ENCODE measurements at regions not wholly inside any gene's neighbourhood (a gene's known extent, or its start where the extent isn't known, plus 50 kb on each side); places are given as distances from the start of the nearest gene placed in this dataset.
A peak's percentile ranks its signal among the peaks of the same experiment; 100 is the strongest.
"Not testable (repeated sequence)": the region's sequence is repeated elsewhere in the genome, so short reads cannot be mapped to it uniquely, and the experiment has no call there.

GRCh38 chr17:52505601-52506000 is 347.1 kb upstream of the CA10 start:
- no peak for DNase-seq

DNA sequence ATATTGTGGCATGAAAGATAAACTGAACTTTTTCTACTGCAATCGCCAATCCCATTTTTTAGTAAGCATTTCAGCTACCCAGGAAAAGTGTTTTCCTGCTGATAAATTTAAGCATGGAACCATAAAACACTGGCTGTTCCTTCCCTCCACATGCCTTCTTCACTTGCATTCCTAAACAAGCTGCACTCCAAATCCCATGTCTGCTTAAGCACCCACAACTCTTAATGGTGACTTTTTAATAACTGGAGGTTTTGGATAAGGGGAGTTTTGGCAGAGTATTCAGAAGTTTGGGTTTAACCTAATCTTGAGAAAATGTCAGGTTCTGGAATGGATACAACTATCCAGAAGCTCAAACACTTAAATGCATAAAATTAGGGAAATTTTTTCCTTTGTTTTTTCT is 345.6 kb upstream of the CA10 start:
- no peak for DNase-seq

DNA sequence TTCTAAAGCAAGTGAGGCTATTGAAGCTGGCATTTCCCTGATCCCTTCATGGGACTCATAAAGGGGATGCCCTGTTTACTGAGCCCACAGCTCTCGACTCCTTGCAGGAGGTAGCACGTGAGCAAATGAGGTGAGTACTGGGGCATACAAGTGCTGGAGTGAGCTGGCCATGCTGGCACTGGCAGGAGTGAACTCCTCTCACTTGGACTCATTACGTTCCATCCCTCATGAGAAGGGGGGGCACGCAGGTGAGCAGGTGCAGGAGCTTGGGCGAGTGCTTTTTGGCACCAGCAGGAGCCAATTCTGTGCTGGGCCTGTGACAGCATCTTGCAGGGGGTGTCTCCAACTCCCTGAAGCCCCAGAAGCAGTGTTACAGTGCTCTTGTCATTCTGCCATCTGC is 337.1 kb upstream of the CA10 start:
- no peak for DNase-seq

GRCh38 chr17:52482271-52482670 is 323.8 kb upstream of the CA10 start:
- no peak for DNase-seq

- no peak for DNase-seq
These were observed 319.5 kb upstream of the CA10 start for GRCh38 chr17:52477824-52478699.

- DNase-seq: no peak
These were observed 318.3 kb upstream of the CA10 start for GRCh38 chr17:52476638-52477313.

DNA sequence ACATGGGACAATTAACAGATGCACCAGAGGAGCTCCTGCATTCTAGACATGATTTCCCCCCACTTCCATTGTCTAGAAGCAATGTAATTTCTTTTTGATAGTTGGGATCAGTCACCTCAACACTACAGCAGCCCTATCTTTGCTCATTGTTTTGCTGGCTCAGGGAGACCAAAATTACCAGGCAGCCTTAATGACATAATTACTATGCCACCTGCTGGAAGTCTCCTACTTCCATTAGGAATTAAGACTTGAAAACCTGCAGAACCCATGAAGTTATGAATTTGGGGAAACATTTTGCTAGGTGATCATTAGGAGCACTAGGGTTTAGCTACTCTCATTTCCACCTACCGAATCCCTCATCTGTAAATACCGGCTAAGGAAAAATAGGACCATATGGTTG is 312.0 kb upstream of the CA10 start:
- DNase-seq: no peak

DNA sequence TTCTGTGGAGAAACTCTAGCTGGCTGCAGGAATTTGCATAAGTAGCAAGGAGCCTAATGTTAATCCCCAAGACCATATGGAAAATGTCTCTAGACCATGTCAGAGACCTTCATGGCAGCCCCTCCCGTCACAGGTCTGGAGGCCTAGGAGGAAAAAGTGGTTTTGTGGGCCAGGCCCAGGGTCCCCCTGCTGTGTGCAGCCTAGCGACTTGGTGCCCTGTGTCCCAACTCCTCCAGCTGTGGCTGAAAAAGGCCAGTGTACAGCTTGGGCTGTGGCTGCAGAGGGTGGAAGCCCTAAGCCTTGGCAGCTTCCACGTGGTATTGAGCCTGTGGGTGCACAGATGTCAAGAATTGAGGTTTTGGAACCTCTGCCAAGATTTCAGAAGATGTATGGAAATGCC is 306.9 kb upstream of the CA10 start:
- DNase-seq: no peak

DNA sequence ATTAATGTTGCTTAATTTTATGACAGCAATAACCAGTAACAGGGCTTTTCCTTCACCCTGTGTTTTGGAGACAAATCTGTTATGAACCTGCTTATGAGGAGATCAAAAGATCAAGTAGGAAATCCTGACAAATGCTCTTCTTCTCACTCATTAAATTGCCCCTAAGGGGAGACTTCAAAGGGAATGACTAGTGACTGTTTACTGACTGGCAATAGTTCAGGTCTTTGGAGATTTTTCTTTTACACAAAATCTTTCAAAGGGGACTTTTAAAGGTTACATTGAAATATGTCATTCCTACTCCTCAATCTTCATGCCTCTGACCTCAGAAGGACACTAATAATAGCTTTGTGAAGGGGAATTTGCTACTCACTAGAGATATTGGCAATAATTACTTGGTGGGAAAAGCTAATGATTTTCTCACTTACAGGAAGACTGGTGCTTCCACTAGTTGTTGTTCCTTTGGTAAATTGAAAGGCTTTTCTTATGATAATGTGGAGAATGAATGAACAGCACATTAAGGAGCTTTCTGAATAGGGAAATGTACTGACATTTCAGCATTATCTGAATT is 292.9 kb upstream of the CA10 start:
- DNase-seq: no peak

DNA sequence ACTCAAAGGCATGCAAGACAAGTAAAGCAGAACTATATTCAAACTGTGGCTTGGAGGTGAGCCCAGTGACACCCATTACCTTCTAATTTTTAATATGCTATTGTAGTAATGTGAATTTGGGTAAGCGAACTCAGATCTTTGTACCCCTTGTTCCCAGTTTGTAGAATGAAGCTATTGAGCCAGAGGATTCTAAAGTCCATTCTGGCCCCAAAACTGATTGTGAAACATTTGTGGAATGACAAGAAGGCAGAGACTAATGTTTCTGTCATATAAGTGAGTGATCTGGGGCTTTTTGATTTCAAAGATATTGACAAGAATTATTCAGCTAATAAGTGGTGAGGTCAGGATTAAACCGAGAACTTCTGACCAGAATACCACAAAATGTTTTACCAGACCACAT is 283.8 kb upstream of the CA10 start:
- DNase-seq: no peak

GRCh38 chr17:52420555-52421078 is 262.1 kb upstream of the CA10 start:
- no peak for DNase-seq

GRCh38 chr17:52419229-52419641 is 260.7 kb upstream of the CA10 start:
- peak; percentile 59 for DNase-seq

- DNase-seq: peak; percentile 91
These were observed 252.3 kb upstream of the CA10 start for GRCh38 chr17:52410781-52411180.

- not testable (repeated sequence) for DNase-seq
These were observed 250.7 kb upstream of the CA10 start for GRCh38 chr17:52409222-52409621.

GRCh38 chr17:52395308-52395707 is 236.8 kb upstream of the CA10 start:
- no peak for DNase-seq

- no peak for DNase-seq
These were observed 231.9 kb upstream of the CA10 start for GRCh38 chr17:52390422-52390821.

- DNase-seq: no peak
These were observed 231.1 kb upstream of the CA10 start for GRCh38 chr17:52389632-52390031.

DNA sequence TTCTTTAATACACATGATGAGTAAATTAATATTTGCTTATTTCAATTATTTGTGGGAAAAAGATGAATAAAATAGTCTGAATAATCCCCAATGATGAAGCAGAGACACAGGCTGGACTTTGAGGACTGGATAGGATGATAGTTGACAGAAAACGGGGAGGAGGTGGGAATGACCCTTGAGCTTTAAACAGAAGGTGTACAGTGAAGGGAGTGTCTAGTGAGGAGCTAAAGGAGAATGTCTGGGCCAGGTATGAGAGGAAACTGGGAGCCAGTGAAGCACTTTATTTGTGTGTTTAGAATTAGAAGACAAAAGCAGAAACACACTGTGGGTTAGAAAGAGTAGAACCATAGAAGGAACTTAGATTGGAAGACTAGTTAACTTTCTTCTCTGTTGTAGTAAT is 230.4 kb upstream of the CA10 start:
- DNase-seq: no peak

- DNase-seq: no peak
These were observed 226.2 kb upstream of the CA10 start for GRCh38 chr17:52384695-52385094.

GRCh38 chr17:52383493-52384100 is 225.1 kb upstream of the CA10 start:
- DNase-seq: peak; percentile 87

DNA sequence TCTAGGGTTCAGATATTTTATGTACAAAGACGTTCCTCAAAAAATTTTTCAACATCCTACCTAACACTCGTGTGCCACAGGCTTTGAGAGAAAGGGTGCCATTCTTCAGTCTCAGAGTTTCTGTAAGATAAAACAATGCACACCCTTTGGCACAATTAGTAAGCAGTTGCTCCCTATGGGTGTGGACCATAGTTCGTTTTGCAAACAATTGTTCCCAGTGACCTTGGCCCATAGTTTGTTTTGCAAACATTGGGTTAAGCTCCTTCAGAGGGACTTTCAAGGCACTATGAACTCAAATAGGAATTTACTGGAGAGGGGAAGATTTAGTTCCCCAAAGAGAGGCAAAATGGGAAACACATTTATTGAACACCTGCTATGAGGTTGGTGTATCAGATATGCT is 220.3 kb upstream of the CA10 start:
- no peak for DNase-seq

DNA sequence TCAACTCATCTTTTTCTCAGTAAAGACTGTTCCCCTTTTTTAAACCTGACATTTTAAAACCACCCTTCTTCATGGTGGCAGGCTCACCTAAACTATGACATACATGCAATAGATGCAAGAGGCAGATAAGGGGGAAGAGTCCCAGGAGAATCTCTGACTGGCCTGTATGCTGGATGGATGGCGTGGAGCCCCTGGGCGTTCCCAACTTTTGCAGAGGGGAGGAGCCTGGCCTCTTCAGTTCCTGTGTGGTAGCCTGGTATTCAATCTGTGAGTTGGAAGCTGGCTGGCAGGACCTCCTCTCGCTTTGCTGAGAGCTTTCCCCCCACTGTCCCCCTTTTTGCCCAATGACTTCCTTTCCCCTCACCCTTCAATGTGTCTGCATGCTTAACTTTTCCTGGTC is 217.6 kb upstream of the CA10 start:
- DNase-seq: no peak

- DNase-seq: no peak
These were observed 210.4 kb upstream of the CA10 start for GRCh38 chr17:52368886-52369285.
